Activated CD4-positive, alpha-beta T cell treated with anti-CD3 and anti-CD28 coated beads, Interleukin-2, amount 10 ng/mL, durations not matched to agents 24 days and 14 days (primary cell): ENCODE measurements at regions not wholly inside any gene's neighbourhood (a gene's known extent, or its start where the extent isn't known, plus 50 kb on each side); places are given as distances from the start of the nearest gene placed in this dataset.

Experiments used
- DNase-seq: peaks from one replicate; pipeline ENCODE4 v3.0.0; 2022
- H3K27ac Mint-ChIP-seq: one replicate; pipeline ENCODE4 v1.8.0; 2022; ENCODE audit warnings: mild to moderate bottlenecking, mixed read lengths
- H3K27me3 Mint-ChIP-seq: one replicate; pipeline ENCODE4 v1.8.0; 2022; ENCODE audit warnings: mixed read lengths
- H3K36me3 Mint-ChIP-seq: one replicate; pipeline ENCODE4 v1.8.0; 2022; ENCODE audit warnings: low read depth, mild to moderate bottlenecking, mixed read lengths
- H3K4me1 Mint-ChIP-seq: one replicate; pipeline ENCODE4 v1.8.0; 2021; ENCODE audit warnings: mixed read lengths
- H3K4me3 Mint-ChIP-seq: one replicate; pipeline ENCODE4 v1.8.0; 2022; ENCODE audit warnings: mild to moderate bottlenecking, moderate library complexity, mixed read lengths
- H3K9me3 Mint-ChIP-seq: one replicate; pipeline ENCODE4 v1.8.0; 2021; ENCODE audit warnings: mixed read lengths
- intact Hi-C: fragments of 100-400 bp; cut with micrococcal nuclease; formaldehyde crosslinking; loops from one replicate; pipeline ENCODE4 v1.15.1; 2023

DNA sequence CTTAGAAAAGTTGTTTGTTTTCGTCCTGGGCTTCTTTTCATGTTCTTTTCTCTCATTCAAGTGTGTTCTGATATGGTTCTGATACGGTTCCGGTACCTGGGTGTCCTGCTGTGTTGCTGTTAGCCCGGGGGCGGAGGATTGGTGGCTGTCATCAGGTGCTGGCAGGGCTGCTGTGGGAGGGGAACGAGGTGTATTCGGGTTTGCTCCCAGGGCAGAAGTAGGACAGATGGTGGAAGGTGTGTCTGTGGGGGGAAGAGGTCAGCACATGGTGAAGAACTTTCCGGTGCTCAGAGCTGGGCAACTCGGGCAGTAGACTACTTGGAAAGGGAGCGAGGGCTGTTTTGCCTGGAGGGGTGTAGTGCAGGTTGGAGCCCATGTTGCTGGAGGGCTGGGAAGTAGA, 70.2 kb downstream of the SLC25A47 start:
- H3K27ac Mint-ChIP-seq: no peak overlapping the region
- H3K4me1 Mint-ChIP-seq: peaks cover 13% of the 10 kb centered on the region
- H3K9me3 Mint-ChIP-seq: no peaks in the 10 kb centered on the region
- peaks cover 6% of the 10 kb centered on the region for H3K36me3 Mint-ChIP-seq
- no peak overlapping the region for H3K4me3 Mint-ChIP-seq
- H3K27me3 Mint-ChIP-seq: no peaks in the 10 kb centered on the region
- no peak for DNase-seq
- intact Hi-C loops: no loop called here

GRCh38 chr14:100393906-100394732, 71.0 kb downstream of the SLC25A47 start:
- H3K4me1 Mint-ChIP-seq: peaks cover 9% of the 10 kb centered on the region
- peaks cover 6% of the 10 kb centered on the region for H3K36me3 Mint-ChIP-seq
- intact Hi-C loops: no loop called here
- no peaks in the 10 kb centered on the region for H3K9me3 Mint-ChIP-seq
- no peak overlapping the region for H3K4me3 Mint-ChIP-seq
- H3K27me3 Mint-ChIP-seq: no peaks in the 10 kb centered on the region
- no peak overlapping the region for H3K27ac Mint-ChIP-seq
- DNase-seq: no peak

GRCh38 chr14:100394886-100395672, 71.9 kb downstream of the SLC25A47 start:
- no peak for DNase-seq
- peaks cover 6% of the 10 kb centered on the region for H3K36me3 Mint-ChIP-seq
- no peak overlapping the region for H3K27ac Mint-ChIP-seq
- no peaks in the 10 kb centered on the region for H3K27me3 Mint-ChIP-seq
- no peak overlapping the region for H3K4me3 Mint-ChIP-seq
- intact Hi-C loops: no loop called here
- peaks cover 11% of the 10 kb centered on the region for H3K4me1 Mint-ChIP-seq
- no peaks in the 10 kb centered on the region for H3K9me3 Mint-ChIP-seq

DNA sequence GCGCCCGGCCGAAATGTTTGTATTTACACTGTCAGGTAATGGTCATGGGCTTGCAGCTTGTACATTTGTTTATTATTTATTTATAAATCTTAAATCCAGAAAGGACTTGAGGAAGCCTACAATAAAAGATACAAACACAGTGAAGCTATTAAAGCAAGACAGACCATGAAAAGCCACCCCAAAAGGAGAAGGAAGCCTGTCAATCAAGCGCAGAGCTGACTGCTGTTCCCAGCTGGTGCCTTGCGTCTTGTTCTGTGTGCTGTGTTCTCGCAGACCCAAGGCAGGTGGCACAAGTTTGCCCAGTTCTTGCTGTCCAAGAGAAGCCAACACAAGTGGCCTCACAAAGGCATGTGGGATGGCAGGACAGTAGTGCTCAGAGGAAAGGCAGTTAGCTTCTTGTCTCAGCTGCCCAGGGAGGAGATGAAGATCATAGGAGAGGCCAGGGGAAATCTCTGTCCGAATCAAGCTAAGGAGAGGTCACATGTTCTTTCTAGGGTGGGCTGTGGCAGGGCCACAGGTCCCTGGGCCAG, 73.2 kb downstream of the SLC25A47 start:
- no peak for DNase-seq
- no peak overlapping the region for H3K4me3 Mint-ChIP-seq
- H3K27ac Mint-ChIP-seq: no peak overlapping the region
- H3K27me3 Mint-ChIP-seq: no peaks in the 10 kb centered on the region
- H3K4me1 Mint-ChIP-seq: peaks cover 11% of the 10 kb centered on the region
- H3K36me3 Mint-ChIP-seq: peaks cover 4% of the 10 kb centered on the region
- H3K9me3 Mint-ChIP-seq: no peaks in the 10 kb centered on the region
- intact Hi-C loops: no loop called here

GRCh38 chr14:100397005-100397404, 73.9 kb downstream of the SLC25A47 start:
- H3K36me3 Mint-ChIP-seq: peaks cover 4% of the 10 kb centered on the region
- H3K27ac Mint-ChIP-seq: no peak overlapping the region
- intact Hi-C loops: no loop called here
- no peaks in the 10 kb centered on the region for H3K27me3 Mint-ChIP-seq
- DNase-seq: no peak
- H3K4me1 Mint-ChIP-seq: peaks cover 11% of the 10 kb centered on the region
- H3K4me3 Mint-ChIP-seq: no peak overlapping the region
- no peaks in the 10 kb centered on the region for H3K9me3 Mint-ChIP-seq

DNA sequence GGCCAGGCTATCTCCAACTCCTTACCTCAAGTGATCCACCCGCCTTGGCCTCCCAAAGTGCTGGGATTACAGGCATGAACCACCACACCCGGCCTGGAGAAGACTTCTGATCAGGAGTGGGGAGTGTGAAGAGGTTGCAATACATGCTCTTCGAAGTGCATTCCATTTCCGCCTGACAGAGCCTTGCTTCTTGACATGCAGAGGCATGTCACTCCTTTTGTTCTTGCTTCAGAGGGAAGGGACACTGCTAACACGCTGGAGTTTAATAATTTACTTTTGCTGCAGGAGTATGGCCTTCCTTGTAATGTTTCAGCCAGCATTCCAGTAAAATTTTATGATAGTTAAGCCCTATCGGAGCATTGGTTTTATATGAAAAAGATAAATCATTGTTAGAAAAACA, 74.9 kb downstream of the SLC25A47 start:
- no peak overlapping the region for H3K27ac Mint-ChIP-seq
- DNase-seq: no peak
- H3K9me3 Mint-ChIP-seq: no peaks in the 10 kb centered on the region
- intact Hi-C loops: no loop called here
- H3K4me3 Mint-ChIP-seq: no peak overlapping the region
- H3K4me1 Mint-ChIP-seq: peaks cover 5% of the 10 kb centered on the region
- H3K36me3 Mint-ChIP-seq: peaks cover 4% of the 10 kb centered on the region
- no peaks in the 10 kb centered on the region for H3K27me3 Mint-ChIP-seq

- no peak for DNase-seq
- H3K4me3 Mint-ChIP-seq: no peak overlapping the region
Measured at GRCh38 chr14:100399052-100399849, 76.1 kb downstream of the SLC25A47 start.

DNA sequence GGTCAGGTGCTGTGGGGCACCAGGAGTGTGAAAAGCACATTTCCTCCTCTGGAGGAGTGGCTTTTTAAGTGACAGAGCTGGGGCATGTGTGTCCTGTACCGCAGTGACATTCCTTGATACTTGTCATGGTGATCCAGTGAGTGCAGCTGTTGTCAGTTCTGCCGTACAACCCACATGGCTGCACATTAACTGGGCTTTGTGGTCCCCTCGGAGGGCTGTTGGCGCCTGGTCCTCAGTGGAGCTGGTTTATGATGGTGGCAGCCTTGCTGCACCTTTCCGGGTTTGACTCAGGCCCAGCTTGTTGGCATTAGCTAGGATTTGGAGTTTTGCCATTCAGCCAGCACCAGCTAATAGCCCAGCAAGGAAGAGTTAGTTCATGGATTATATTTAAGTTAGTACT, 77.0 kb downstream of the SLC25A47 start:
- H3K27ac Mint-ChIP-seq: no peak overlapping the region
- peaks cover 4% of the 10 kb centered on the region for H3K36me3 Mint-ChIP-seq
- intact Hi-C loops: no loop called here
- H3K4me3 Mint-ChIP-seq: no peak overlapping the region
- peaks cover 7% of the 10 kb centered on the region for H3K4me1 Mint-ChIP-seq
- H3K9me3 Mint-ChIP-seq: no peaks in the 10 kb centered on the region
- DNase-seq: no peak
- no peaks in the 10 kb centered on the region for H3K27me3 Mint-ChIP-seq

More at GRCh38 chr14:100399052-100399849, 76.1 kb downstream of the SLC25A47 start:
- H3K36me3 Mint-ChIP-seq: peaks cover 4% of the 10 kb centered on the region
- no peaks in the 10 kb centered on the region for H3K9me3 Mint-ChIP-seq
- H3K27ac Mint-ChIP-seq: no peak overlapping the region
- H3K27me3 Mint-ChIP-seq: no peaks in the 10 kb centered on the region
- H3K4me1 Mint-ChIP-seq: peaks cover 2% of the 10 kb centered on the region
- intact Hi-C loops: no loop called here

GRCh38 chr14:100401031-100401692, 78.0 kb downstream of the SLC25A47 start:
- Mint-ChIP-seq H3K4me3 (no peak overlapping the region), H3K27ac (no peak overlapping the region), H3K36me3 (peaks cover 4% of the 10 kb centered on the region), H3K9me3 (no peaks in the 10 kb centered on the region), H3K27me3 (no peaks in the 10 kb centered on the region), H3K4me1 (peaks cover 15% of the 10 kb centered on the region)
- DNase-seq: no peak
- intact Hi-C loops: no loop called here

DNA sequence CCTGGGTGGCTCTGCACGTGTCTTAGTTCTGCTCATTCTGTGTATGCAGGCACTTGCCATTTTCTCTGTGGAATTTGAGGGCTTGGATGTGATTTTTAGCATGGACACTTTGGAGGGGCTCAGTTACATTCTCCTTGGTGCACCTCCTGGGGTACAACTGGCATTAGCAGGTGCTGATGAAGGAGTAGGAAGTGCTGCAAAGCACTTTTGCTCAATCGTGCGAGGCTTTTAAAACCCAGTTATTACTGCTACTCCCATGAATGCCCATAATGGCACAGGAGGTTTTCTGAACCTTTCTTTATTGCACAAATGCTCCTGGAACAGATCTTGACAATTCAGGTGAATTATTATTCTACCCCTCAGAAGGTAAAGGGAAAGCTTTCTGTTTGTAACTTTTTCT, 78.7 kb downstream of the SLC25A47 start:
- peaks cover 21% of the 10 kb centered on the region for H3K4me1 Mint-ChIP-seq
- H3K9me3 Mint-ChIP-seq: no peaks in the 10 kb centered on the region
- H3K27ac Mint-ChIP-seq: no peak overlapping the region
- H3K27me3 Mint-ChIP-seq: no peaks in the 10 kb centered on the region
- intact Hi-C loops: no loop called here
- DNase-seq: no peak
- H3K36me3 Mint-ChIP-seq: peaks cover 4% of the 10 kb centered on the region
- no peak overlapping the region for H3K4me3 Mint-ChIP-seq

- no peak overlapping the region for H3K4me3 Mint-ChIP-seq
- H3K27ac Mint-ChIP-seq: no peak overlapping the region
- H3K27me3 Mint-ChIP-seq: no peaks in the 10 kb centered on the region
- no peaks in the 10 kb centered on the region for H3K9me3 Mint-ChIP-seq
- peaks cover 28% of the 10 kb centered on the region for H3K4me1 Mint-ChIP-seq
- no peak for DNase-seq
- intact Hi-C loops: no loop called here
- no peaks in the 10 kb centered on the region for H3K36me3 Mint-ChIP-seq
Measured at GRCh38 chr14:100402631-100403030, 79.5 kb downstream of the SLC25A47 start.

GRCh38 chr14:100403105-100403504, 80.0 kb downstream of the SLC25A47 start:
- no peaks in the 10 kb centered on the region for H3K36me3 Mint-ChIP-seq
- no peaks in the 10 kb centered on the region for H3K9me3 Mint-ChIP-seq

GRCh38 chr14:100403802-100404365, 80.7 kb downstream of the SLC25A47 start:
- Mint-ChIP-seq H3K27me3 (no peaks in the 10 kb centered on the region), H3K27ac (no peak overlapping the region), H3K4me1 (peaks cover 31% of the 10 kb centered on the region), H3K4me3 (no peak overlapping the region), H3K36me3 (no peaks in the 10 kb centered on the region), H3K9me3 (no peaks in the 10 kb centered on the region)
- no peak for DNase-seq
- intact Hi-C loops: no loop called here

More at GRCh38 chr14:100403105-100403504, 80.0 kb downstream of the SLC25A47 start:
- H3K4me3 Mint-ChIP-seq: no peak overlapping the region
- no peak for DNase-seq
- H3K27ac Mint-ChIP-seq: no peak overlapping the region
- intact Hi-C loops: no loop called here
- H3K27me3 Mint-ChIP-seq: no peaks in the 10 kb centered on the region
- peaks cover 31% of the 10 kb centered on the region for H3K4me1 Mint-ChIP-seq
